OCI-LY1 (cell line): ENCODE measurements at regions not wholly inside any gene's neighbourhood (a gene's known extent, or its start where the extent isn't known, plus 50 kb on each side); places are given as distances from the start of the nearest gene placed in this dataset.

Experiments
- CTCF ChIP-seq: fragments of 200-600 bp; sonication (generic), shearing (Covaris generic); IDR thresholded peaks from 2 replicates; pipeline ENCODE4 v1.5.1; 2017; ENCODE audit warnings: mild to moderate bottlenecking, antibody characterized with exemption, low read length, moderate library complexity, mixed read lengths
- EZH2 ChIP-seq: fragments of 200-600 bp; sonication (generic), shearing (Covaris generic); IDR thresholded peaks from 2 replicates; pipeline ENCODE4 v1.8.0; 2017; ENCODE audit warnings: borderline replicate concordance, mixed run types, mild to moderate bottlenecking, antibody characterized with exemption, low read length, moderate library complexity, mixed read lengths

GRCh38 chr4:15232366-15233263, 195.2 kb upstream of the C1QTNF7 start:
- no peak for TF ChIP-seq CTCF
- no peak for TF ChIP-seq EZH2
